ENCODE measurements at regions not wholly inside any gene's neighbourhood (a gene's known extent, or its start where the extent isn't known, plus 50 kb on each side); places are given as distances from the start of the nearest gene placed in this dataset.

DNA sequence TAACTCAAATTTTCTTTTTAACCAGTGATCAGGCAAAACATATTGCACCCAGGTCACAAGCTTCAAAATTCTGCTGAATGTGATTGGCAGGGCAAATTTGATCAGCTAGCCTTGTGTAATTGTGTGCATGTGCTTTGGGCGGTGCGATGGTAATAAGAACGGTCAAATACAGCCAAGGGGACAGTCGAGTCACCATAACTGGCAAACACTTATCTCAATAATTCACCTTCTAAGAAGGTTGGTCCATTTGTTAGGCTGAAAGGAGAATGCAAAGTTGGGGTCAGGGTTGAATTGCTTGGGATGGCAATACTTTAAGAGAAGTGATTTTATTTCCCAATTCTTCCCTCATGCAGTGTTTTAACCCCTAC, 302.4 kb upstream of the PDZRN3 start:
- no peak for FAIRE-seq
- TF ChIP-seq TAF1 (IDR thresholded peaks at IDR 0.05; ENCODE audit: low read depth, low read length): no peak
- TF ChIP-seq POLR2AphosphoS5 (IDR thresholded peaks at IDR 0.05; ENCODE audit: low read depth, low read length): no peak
- TF ChIP-seq POU2F2 (IDR thresholded peaks at IDR 0.05; ENCODE audit: low read depth, low read length): no peak
- no peak for TF ChIP-seq POLR2A (IDR thresholded peaks at IDR 0.05; ENCODE audit: low read depth, low read length)
- no peak for TF ChIP-seq SPI1 (IDR thresholded peaks at IDR 0.05; ENCODE audit: low read depth, low read length)
- no peak for TF ChIP-seq PAX5 (IDR thresholded peaks at IDR 0.05; ENCODE audit: insufficient read depth, low read length, severe bottlenecking)
- DNase-seq (ENCODE audit: insufficient read length, low spot score): no peak

DNA sequence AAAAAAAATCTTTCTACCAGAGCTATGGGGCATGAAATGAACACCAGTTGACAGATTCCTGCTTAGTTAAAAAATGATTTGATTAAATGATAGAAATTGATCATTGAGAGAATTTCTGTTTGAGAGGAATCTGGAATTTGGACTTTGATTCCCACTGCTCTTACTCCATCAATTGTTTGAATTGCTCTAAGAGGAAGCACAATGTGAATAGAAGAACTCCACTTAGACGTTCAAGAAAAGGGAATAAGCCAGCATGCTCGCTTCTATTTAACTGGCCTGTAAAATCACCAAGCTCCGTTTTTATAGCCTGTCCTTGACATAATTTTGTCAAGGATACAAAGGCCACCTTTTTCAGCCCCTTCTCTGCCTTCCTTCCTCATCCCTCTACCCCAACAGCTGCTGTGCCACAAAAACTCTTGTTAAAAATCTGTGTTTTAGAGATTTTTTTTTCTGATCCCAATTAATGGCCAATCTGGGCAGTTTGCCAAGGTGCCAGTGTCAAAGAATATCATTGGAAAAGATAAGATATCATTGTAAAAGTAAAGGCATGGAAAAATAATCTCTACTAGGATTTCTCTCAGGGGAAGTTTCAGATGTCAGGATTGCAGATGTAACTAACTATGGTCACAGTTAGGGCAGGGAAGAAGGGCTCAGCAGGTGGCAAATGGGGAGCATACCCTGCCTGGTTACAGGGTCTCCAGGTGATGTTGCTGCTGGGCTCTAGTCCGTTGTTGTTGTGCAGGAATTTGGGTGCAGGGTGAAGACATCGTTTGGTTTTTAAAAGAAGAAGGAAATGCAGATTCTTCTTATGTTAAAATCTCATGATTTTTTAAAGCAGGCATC, 301.8 kb upstream of the PDZRN3 start:
- no peak for FAIRE-seq
- DNase-seq (ENCODE audit: insufficient read length, low spot score): no peak
- TF ChIP-seq SPI1 (IDR thresholded peaks at IDR 0.05; ENCODE audit: low read depth, low read length) (no peak), TAF1 (IDR thresholded peaks at IDR 0.05; ENCODE audit: low read depth, low read length) (no peak), POU2F2 (IDR thresholded peaks at IDR 0.05; ENCODE audit: low read depth, low read length) (no peak)

DNA sequence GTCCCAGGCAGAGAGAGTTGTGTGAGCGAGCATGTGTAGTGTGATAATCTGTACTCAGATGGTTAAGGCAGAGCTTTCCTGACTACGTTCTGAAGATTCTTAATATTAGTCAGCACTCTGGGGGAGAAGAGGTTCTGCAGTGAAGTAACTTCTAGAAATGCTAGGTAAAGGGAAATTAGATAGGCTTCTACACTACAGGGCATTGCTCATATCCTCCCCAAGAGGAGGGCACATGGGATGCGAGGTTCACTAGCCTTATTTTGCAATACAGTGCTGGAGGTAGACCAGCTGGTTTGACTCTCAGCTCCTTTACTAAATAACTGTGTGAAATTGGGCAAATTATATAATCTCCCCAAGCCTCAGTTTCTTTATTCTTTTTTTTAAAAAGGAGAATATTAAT, 300.3 kb upstream of the PDZRN3 start:
- FAIRE-seq (no peak), DNase-seq (ENCODE audit: insufficient read length, low spot score) (no peak)
- no peak for TF ChIP-seq POLR2AphosphoS5 (IDR thresholded peaks at IDR 0.05; ENCODE audit: low read depth, low read length)
- TF ChIP-seq SPI1 (IDR thresholded peaks at IDR 0.05; ENCODE audit: low read depth, low read length): no peak
- no peak for TF ChIP-seq POU2F2 (IDR thresholded peaks at IDR 0.05; ENCODE audit: low read depth, low read length)
- TF ChIP-seq POLR2A (IDR thresholded peaks at IDR 0.05; ENCODE audit: low read depth, low read length): no peak
- TF ChIP-seq PAX5 (IDR thresholded peaks at IDR 0.05; ENCODE audit: insufficient read depth, low read length, severe bottlenecking): no peak
- no peak for TF ChIP-seq TAF1 (IDR thresholded peaks at IDR 0.05; ENCODE audit: low read depth, low read length)

DNA sequence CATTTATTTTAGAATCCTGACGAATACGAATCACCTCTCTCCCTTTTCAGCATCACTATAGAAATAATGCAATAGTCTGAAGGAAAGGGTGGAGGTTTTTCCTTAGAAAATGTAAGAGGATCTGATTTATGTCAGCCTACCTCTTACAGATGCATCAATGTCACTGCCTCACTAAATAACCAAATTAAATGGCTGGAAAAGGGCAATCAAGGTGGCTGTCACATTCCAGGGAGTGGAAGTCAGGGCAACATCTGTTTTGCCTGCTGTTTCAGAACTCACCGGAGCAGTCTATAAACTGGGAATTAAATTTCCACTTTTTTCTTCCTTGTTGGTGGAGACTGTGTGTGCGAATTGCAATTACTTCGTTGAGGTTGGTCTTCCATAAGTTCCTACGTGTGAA, 299.3 kb upstream of the PDZRN3 start:
- DNase-seq (ENCODE audit: insufficient read length, low spot score) (no peak), FAIRE-seq (no peak)
- TF ChIP-seq POLR2AphosphoS5 (IDR thresholded peaks at IDR 0.05; ENCODE audit: low read depth, low read length) (no peak), SPI1 (IDR thresholded peaks at IDR 0.05; ENCODE audit: low read depth, low read length) (no peak), POU2F2 (IDR thresholded peaks at IDR 0.05; ENCODE audit: low read depth, low read length) (no peak), PAX5 (IDR thresholded peaks at IDR 0.05; ENCODE audit: insufficient read depth, low read length, severe bottlenecking) (no peak), TAF1 (IDR thresholded peaks at IDR 0.05; ENCODE audit: low read depth, low read length) (no peak), POLR2A (IDR thresholded peaks at IDR 0.05; ENCODE audit: low read depth, low read length) (no peak)

DNA sequence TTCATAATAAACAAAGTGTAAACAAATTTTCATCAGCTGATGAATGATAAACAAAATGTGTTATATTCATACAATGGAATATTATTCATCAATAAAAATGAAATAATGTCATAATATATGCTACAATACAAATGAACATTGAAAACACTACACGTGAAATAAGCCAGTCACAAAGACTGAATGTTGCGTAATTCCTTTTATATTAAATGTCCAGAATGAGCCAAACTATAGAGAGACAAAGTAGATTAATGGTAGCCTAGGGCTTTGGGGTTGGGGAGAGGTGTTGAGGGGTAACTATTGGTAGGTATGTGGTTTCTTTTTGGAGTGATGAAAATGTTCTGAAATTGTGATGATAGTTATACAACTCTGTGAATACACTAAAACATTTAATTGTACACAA, 292.9 kb upstream of the PDZRN3 start:
- no peak for TF ChIP-seq POU2F2 (IDR thresholded peaks at IDR 0.05; ENCODE audit: low read depth, low read length)
- TF ChIP-seq PAX5 (IDR thresholded peaks at IDR 0.05; ENCODE audit: insufficient read depth, low read length, severe bottlenecking): no peak
- TF ChIP-seq SPI1 (IDR thresholded peaks at IDR 0.05; ENCODE audit: low read depth, low read length): no peak
- TF ChIP-seq TAF1 (IDR thresholded peaks at IDR 0.05; ENCODE audit: low read depth, low read length): no peak
- no peak for TF ChIP-seq POLR2A (IDR thresholded peaks at IDR 0.05; ENCODE audit: low read depth, low read length)
- DNase-seq (ENCODE audit: insufficient read length, low spot score) (no peak), FAIRE-seq (no peak)

DNA sequence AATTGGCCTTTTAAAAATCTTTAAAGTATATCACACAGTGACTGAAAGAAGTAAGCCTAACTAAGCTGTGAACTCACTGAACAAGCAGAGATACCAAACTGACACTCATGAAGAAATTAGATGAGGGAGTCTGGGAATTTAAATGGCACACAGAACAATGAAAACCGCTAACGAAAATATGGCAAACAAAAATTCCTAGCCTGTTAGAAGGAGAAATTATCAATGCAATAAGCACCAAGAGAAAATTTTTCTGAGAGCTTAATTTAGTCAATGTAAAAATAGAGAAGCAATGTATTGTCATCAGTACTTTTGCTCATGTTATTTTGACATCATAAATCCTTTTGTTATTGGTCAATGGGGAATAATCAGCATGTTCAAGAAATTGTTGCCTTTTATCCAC, 291.1 kb upstream of the PDZRN3 start:
- DNase-seq (ENCODE audit: insufficient read length, low spot score): no peak
- TF ChIP-seq SPI1 (IDR thresholded peaks at IDR 0.05; ENCODE audit: low read depth, low read length) (no peak), PAX5 (IDR thresholded peaks at IDR 0.05; ENCODE audit: insufficient read depth, low read length, severe bottlenecking) (no peak), POU2F2 (IDR thresholded peaks at IDR 0.05; ENCODE audit: low read depth, low read length) (no peak)
- no peak for FAIRE-seq

DNA sequence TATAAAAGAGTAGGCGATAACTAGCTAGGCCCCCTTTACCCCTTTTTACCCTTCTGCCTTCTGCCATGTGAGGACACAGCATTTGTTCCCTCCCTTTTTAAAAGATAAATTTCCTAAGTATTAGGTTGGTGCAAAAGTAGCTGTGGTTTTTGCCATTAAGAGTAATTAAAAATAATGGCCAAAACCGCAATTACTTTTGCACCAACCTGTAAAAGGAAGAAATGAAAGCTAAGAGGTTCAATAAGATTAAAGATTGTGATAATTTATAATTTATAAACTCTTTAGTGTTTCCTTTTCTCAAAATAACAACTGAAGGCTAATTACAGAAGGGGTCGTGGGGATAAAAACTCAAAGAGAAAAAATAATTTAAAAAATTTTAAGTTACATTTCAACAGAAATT, 283.5 kb upstream of the PDZRN3 start:
- no peak for DNase-seq (ENCODE audit: insufficient read length, low spot score)
- FAIRE-seq: no peak
- TF ChIP-seq POLR2A (IDR thresholded peaks at IDR 0.05; ENCODE audit: low read depth, low read length): no peak
- TF ChIP-seq POLR2AphosphoS5 (IDR thresholded peaks at IDR 0.05; ENCODE audit: low read depth, low read length): no peak
- TF ChIP-seq POU2F2 (IDR thresholded peaks at IDR 0.05; ENCODE audit: low read depth, low read length): no peak
- no peak for TF ChIP-seq PAX5 (IDR thresholded peaks at IDR 0.05; ENCODE audit: insufficient read depth, low read length, severe bottlenecking)
- TF ChIP-seq SPI1 (IDR thresholded peaks at IDR 0.05; ENCODE audit: low read depth, low read length): no peak
- TF ChIP-seq TAF1 (IDR thresholded peaks at IDR 0.05; ENCODE audit: low read depth, low read length): no peak

DNA sequence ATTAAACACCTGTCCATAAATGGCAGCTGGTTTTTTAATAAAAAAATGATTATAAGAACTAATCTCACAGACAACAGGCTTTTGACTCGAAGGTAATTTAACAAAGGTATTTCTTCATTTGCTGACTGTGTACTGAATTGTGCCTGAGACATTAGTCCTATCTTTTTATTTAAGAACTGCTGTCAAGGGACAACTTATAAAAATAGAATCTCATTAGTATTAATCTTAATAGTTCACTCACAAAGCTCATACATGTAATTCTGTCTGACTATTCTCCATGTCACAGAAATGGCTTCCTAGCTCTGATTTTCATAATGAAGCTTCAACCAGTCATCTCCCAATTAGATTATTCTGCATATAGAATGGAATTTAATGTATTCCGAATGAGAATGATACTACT, 276.9 kb upstream of the PDZRN3 start:
- FAIRE-seq: no peak
- TF ChIP-seq POU2F2 (IDR thresholded peaks at IDR 0.05; ENCODE audit: low read depth, low read length) (no peak), SPI1 (IDR thresholded peaks at IDR 0.05; ENCODE audit: low read depth, low read length) (no peak), POLR2A (IDR thresholded peaks at IDR 0.05; ENCODE audit: low read depth, low read length) (no peak), POLR2AphosphoS5 (IDR thresholded peaks at IDR 0.05; ENCODE audit: low read depth, low read length) (no peak), PAX5 (IDR thresholded peaks at IDR 0.05; ENCODE audit: insufficient read depth, low read length, severe bottlenecking) (no peak), TAF1 (IDR thresholded peaks at IDR 0.05; ENCODE audit: low read depth, low read length) (no peak)
- DNase-seq (ENCODE audit: insufficient read length, low spot score): no peak

DNA sequence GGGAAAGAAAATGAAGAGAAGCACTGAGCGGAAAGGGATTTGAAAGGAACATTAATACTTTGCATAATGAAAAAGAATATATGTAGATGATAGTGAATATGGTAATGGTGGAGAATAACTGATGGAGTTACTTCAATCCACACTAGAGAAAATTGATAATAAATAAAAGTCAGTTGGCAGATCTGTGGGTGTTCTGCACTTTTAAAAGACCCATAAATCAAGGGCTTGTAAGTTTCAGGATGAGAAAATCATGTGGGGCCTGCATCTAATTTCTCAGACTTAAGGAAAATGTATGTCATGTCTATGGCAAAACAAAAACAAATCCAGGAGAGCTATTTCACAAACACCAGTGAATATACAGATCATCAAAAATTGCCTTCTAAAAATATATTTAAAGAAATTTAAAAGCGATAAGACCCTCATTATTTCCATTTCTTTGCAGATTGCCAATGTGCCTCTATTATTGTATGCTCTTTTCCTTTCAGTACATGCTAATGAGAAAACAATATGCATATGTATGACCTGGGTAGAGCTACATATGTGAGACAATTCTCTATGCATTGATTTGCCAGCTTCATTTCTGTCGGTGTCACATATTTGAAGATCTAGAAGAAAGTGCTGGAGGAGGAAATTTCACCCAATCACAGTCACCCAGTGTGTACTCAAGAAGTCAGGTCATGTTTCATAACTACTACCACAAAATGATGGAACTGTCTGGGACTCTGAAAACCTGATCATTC, 269.9 kb upstream of the PDZRN3 start:
- DNase-seq (ENCODE audit: insufficient read length, low spot score): no peak
- TF ChIP-seq SPI1 (IDR thresholded peaks at IDR 0.05; ENCODE audit: low read depth, low read length) (no peak), POU2F2 (IDR thresholded peaks at IDR 0.05; ENCODE audit: low read depth, low read length) (no peak), POLR2AphosphoS5 (IDR thresholded peaks at IDR 0.05; ENCODE audit: low read depth, low read length) (no peak), PAX5 (IDR thresholded peaks at IDR 0.05; ENCODE audit: insufficient read depth, low read length, severe bottlenecking) (no peak), POLR2A (IDR thresholded peaks at IDR 0.05; ENCODE audit: low read depth, low read length) (no peak), TAF1 (IDR thresholded peaks at IDR 0.05; ENCODE audit: low read depth, low read length) (no peak)

More for the DNA sequence above, 269.9 kb upstream of the PDZRN3 start:
- FAIRE-seq: no peak

Data from GM12891 (cell line).